WTC11 (cell line): ENCODE measurements at regions not wholly inside any gene's neighbourhood (a gene's known extent, or its start where the extent isn't known, plus 50 kb on each side); places are given as distances from the start of the nearest gene placed in this dataset.

Experiments used
- JAZF1 ChIP-seq: fragments of 250-450 bp; sonication (Bioruptor Pico); IDR thresholded peaks from 2 replicates; pipeline ENCODE4 v1.9.0; 2021; ENCODE audit warnings: moderate library complexity, mild to moderate bottlenecking, inconsistent platforms
- NR3C1 ChIP-seq: sonication (generic); formaldehyde crosslinking; conservative IDR thresholded peaks from 2 replicates; pipeline ENCODE4 v1.8.1; 2023; ENCODE audit warnings: low read depth, mild to moderate bottlenecking, missing genetic modification reagents
- OVOL2 ChIP-seq: fragments of 250-450 bp; sonication (Bioruptor Pico); IDR thresholded peaks from 2 replicates; pipeline ENCODE4 v1.9.0; 2021; ENCODE audit warnings: mild to moderate bottlenecking, borderline replicate concordance
- TCF7 ChIP-seq: sonication (generic); formaldehyde crosslinking; IDR thresholded peaks from 2 replicates; pipeline ENCODE4 v1.8.0; 2022; ENCODE audit warnings: mild to moderate bottlenecking, low read depth, missing genetic modification reagents, moderate library complexity
- ZNF416 ChIP-seq: fragments of 250-450 bp; sonication (Bioruptor Pico); IDR thresholded peaks from 2 replicates; pipeline ENCODE4 v1.9.0; 2021; ENCODE audit warnings: mild to moderate bottlenecking, inconsistent platforms
- TF ChIP-seq, protein P1 (sequence below): fragments of 200-600 bp; IDR thresholded peaks from 2 replicates; pipeline ENCODE4 v1.8.0; 2022; ENCODE audit warnings: antibody characterized with exemption
- TF ChIP-seq, protein P2 (sequence below): sonication (generic); formaldehyde crosslinking; conservative IDR thresholded peaks from 2 replicates; pipeline ENCODE4 v1.8.1; 2022; ENCODE audit warnings: mild to moderate bottlenecking, missing genetic modification reagents
- TF ChIP-seq, protein P3 (sequence below): sonication (generic); formaldehyde crosslinking; IDR thresholded peaks from 2 replicates; pipeline ENCODE4 v1.8.1; 2023; ENCODE audit warnings: mild to moderate bottlenecking, missing genetic modification reagents, moderate library complexity

DNA sequence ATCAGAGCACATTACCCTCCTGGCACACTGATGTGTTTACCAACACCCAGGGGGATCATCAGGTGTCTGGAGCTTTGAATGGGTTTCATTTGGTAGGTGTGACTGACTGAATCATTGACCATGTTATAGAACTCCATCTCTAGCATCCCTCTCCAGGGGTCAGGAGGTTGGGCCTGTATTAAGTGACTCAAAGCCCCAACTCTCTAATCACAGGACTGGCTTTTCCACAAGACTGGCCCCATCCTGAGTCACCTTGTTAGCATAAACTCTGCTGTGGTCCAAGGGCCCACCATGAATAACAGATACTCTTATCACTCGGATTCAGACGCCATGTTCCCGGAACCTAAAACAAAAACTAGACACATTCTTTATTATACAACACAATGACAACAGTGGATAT, 125.9 kb upstream of the NDUFV2 start:
- TF ChIP-seq, protein P1, sequence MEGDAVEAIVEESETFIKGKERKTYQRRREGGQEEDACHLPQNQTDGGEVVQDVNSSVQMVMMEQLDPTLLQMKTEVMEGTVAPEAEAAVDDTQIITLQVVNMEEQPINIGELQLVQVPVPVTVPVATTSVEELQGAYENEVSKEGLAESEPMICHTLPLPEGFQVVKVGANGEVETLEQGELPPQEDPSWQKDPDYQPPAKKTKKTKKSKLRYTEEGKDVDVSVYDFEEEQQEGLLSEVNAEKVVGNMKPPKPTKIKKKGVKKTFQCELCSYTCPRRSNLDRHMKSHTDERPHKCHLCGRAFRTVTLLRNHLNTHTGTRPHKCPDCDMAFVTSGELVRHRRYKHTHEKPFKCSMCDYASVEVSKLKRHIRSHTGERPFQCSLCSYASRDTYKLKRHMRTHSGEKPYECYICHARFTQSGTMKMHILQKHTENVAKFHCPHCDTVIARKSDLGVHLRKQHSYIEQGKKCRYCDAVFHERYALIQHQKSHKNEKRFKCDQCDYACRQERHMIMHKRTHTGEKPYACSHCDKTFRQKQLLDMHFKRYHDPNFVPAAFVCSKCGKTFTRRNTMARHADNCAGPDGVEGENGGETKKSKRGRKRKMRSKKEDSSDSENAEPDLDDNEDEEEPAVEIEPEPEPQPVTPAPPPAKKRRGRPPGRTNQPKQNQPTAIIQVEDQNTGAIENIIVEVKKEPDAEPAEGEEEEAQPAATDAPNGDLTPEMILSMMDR = no peak
- TF ChIP-seq OVOL2 = no peak
- no peak for TF ChIP-seq ZNF416
- TF ChIP-seq, protein P2, sequence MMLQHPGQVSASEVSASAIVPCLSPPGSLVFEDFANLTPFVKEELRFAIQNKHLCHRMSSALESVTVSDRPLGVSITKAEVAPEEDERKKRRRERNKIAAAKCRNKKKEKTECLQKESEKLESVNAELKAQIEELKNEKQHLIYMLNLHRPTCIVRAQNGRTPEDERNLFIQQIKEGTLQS (CRISPR knock-in tag) = no peak
- TF ChIP-seq JAZF1 (CRISPR knock-in tag) = no peak
- no peak for TF ChIP-seq TCF7
- TF ChIP-seq, protein P3, sequence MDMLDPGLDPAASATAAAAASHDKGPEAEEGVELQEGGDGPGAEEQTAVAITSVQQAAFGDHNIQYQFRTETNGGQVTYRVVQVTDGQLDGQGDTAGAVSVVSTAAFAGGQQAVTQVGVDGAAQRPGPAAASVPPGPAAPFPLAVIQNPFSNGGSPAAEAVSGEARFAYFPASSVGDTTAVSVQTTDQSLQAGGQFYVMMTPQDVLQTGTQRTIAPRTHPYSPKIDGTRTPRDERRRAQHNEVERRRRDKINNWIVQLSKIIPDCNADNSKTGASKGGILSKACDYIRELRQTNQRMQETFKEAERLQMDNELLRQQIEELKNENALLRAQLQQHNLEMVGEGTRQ (CRISPR knock-in tag) = no peak
- no peak for TF ChIP-seq NR3C1 (CRISPR knock-in tag)
